ENCODE measurements at regions not wholly inside any gene's neighbourhood (a gene's known extent, or its start where the extent isn't known, plus 50 kb on each side); places are given as distances from the start of the nearest gene placed in this dataset.

- Histone ChIP-seq H3K4me1 (ENCODE audit: control insufficient read depth, insufficient read depth, low read length) (peaks cover 3% of the 10 kb centered on the region; the same call in 1 of the 2 replicates), H4K8ac (ENCODE audit: low read depth in 2 of 2, low read length in 2 of 2) (no peak overlapping the region), H3K9me3 (ENCODE audit: control insufficient read depth, insufficient read depth, low read length) (no peaks in the 10 kb centered on the region), H3K9ac (ENCODE audit: low read depth, low read length) (no peak overlapping the region), H4K5ac (ENCODE audit: low read depth, low read length) (no peak overlapping the region), H3K18ac (ENCODE audit: low read depth, low read length) (no peak overlapping the region), H3K56ac (ENCODE audit: extremely low read depth, insufficient read depth, low read length) (no peak overlapping the region), H2BK20ac (ENCODE audit: low read depth, low read length) (no peak overlapping the region), H3K27me3 (ENCODE audit: control insufficient read depth, insufficient read depth, low read length) (peaks cover 2% of the 10 kb centered on the region; the same call in 1 of the 2 replicates), H2AK9ac (replicated peaks; ENCODE audit: low read depth, low read length, poor library complexity) (no peak overlapping the region), H2AK5ac (ENCODE audit: low read depth, low read length) (no peak overlapping the region; the same call in 1 of the 2 replicates), H3K79me1 (ENCODE audit: low read depth in 1 of 2, low read length in 2 of 2) (no peaks in the 10 kb centered on the region), H4K91ac (ENCODE audit: insufficient read depth, low read depth, low read length) (no peak overlapping the region), H2AFZ (replicated peaks; ENCODE audit: low read length, poor library complexity) (no peak overlapping the region), H2BK15ac (ENCODE audit: low read depth, low read length) (no peak overlapping the region), H3K4me2 (ENCODE audit: low read depth, low read length) (no peak overlapping the region), H3K4me3 (ENCODE audit: insufficient read depth, low read depth, low read length) (no peak overlapping the region), H2BK120ac (ENCODE audit: low read depth, low read length) (no peak overlapping the region), H3K14ac (replicated peaks; ENCODE audit: low read depth, low read length) (no peak overlapping the region), H3K27ac (ENCODE audit: insufficient read depth, low read length) (no peak overlapping the region), H3K36me3 (ENCODE audit: control insufficient read depth, insufficient read depth, low read length) (no peaks in the 10 kb centered on the region), H4K20me1 (ENCODE audit: insufficient read depth, low read length) (no peaks in the 10 kb centered on the region), H3K23ac (ENCODE audit: low read depth, low read length) (no peak overlapping the region), H3K9me1 (ENCODE audit: insufficient read depth, low read length) (peaks cover 12% of the 10 kb centered on the region; the same call in 1 of the 2 replicates), H3K4ac (ENCODE audit: low read depth, low read length) (no peak overlapping the region; the same call in 1 of the 2 replicates), H2BK5ac (ENCODE audit: low read depth, low read length, poor library complexity, severe bottlenecking) (no peak overlapping the region)
- CTCF ChIA-PET, result no interaction called here
- intact Hi-C loops (cut with micrococcal nuclease), result no loop called here
- ATAC-seq (ENCODE audit: low read depth), result no peak
- dilution Hi-C loops (cut with HindIII; ENCODE audit: low sequenced_read_pairs, unreplicated experiment), result no loop called here
- POLR2A ChIA-PET (ENCODE audit: unreplicated experiment), result no interaction called here
- in situ Hi-C loops (cut with MboI; ENCODE audit: low sequenced_read_pairs), result no loop called here
- no peak for TF ChIP-seq RFX5 (IDR thresholded peaks at IDR 0.05; ENCODE audit: low read depth, low read length)
- TF ChIP-seq CHD1 (IDR thresholded peaks at IDR 0.05; ENCODE audit: low read depth, low read length), result no peak
- no peak for TF ChIP-seq MAFK (IDR thresholded peaks at IDR 0.05; ENCODE audit: low read depth, low read length)
- no peak for TF ChIP-seq BHLHE40 (IDR thresholded peaks at IDR 0.05; ENCODE audit: low read depth, low read length)
- TF ChIP-seq CEBPB (IDR thresholded peaks at IDR 0.05; ENCODE audit: low read depth, low read length), result no peak
- no peak for TF ChIP-seq MAZ (IDR thresholded peaks at IDR 0.05; ENCODE audit: borderline replicate concordance, low read depth, low read length)
- TF ChIP-seq RAD21 (IDR thresholded peaks at IDR 0.05; ENCODE audit: low read length), result no peak
- TF ChIP-seq NFE2L2 (IDR thresholded peaks at IDR 0.05; ENCODE audit: low read depth, low read length), result no peak
- no peak for TF ChIP-seq ELK1 (IDR thresholded peaks at IDR 0.05; ENCODE audit: borderline replicate concordance, low read depth, low read length)
- TF ChIP-seq SMC3 (IDR thresholded peaks at IDR 0.05; ENCODE audit: low read depth, low read length), result no peak
- TF ChIP-seq POLR2A (IDR thresholded peaks at IDR 0.05; ENCODE audit: low read depth, low read length), result no peak
- TF ChIP-seq, protein P1, sequence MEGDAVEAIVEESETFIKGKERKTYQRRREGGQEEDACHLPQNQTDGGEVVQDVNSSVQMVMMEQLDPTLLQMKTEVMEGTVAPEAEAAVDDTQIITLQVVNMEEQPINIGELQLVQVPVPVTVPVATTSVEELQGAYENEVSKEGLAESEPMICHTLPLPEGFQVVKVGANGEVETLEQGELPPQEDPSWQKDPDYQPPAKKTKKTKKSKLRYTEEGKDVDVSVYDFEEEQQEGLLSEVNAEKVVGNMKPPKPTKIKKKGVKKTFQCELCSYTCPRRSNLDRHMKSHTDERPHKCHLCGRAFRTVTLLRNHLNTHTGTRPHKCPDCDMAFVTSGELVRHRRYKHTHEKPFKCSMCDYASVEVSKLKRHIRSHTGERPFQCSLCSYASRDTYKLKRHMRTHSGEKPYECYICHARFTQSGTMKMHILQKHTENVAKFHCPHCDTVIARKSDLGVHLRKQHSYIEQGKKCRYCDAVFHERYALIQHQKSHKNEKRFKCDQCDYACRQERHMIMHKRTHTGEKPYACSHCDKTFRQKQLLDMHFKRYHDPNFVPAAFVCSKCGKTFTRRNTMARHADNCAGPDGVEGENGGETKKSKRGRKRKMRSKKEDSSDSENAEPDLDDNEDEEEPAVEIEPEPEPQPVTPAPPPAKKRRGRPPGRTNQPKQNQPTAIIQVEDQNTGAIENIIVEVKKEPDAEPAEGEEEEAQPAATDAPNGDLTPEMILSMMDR (conservative IDR thresholded peaks at IDR 0.05; ENCODE audit: low read depth, low read length), result no peak
- TF ChIP-seq USF2 (IDR thresholded peaks at IDR 0.05; ENCODE audit: low read depth, low read length), result no peak
- TF ChIP-seq MXI1 (IDR thresholded peaks at IDR 0.05; ENCODE audit: borderline replicate concordance, low read depth, low read length), result no peak
- TF ChIP-seq FOS (IDR thresholded peaks at IDR 0.05; ENCODE audit: low read depth, low read length), result no peak
- TF ChIP-seq RCOR1 (IDR thresholded peaks at IDR 0.05; ENCODE audit: insufficient replicate concordance, low read length), result no peak
- no peak for DNase-seq
- WGBS, 2 experiments (ENCODE audit: extremely low coverage in 2 of 2, insufficient read length in 1 of 2), result 100% methylated on average over 1 of the region's 4 CpGs; no CpG with 5 or more reads in 1 of the 2 experiments
- no TSS peak for BruUV-seq (replicated peaks)
These were observed 129.2 kb downstream of the PSMG1 start for GRCh38 chr21:39054066-39054465.
